Parathyroid adenoma (tissue), 2 donors: ENCODE measurements at regions not wholly inside any gene's neighbourhood (a gene's known extent, or its start where the extent isn't known, plus 50 kb on each side); places are given as distances from the start of the nearest gene placed in this dataset.

Source experiments
- H2AFZ ChIP-seq: fragments of 300-600 bp; sonication (generic); one replicate; pipeline ENCODE4 v1.7.0; 2017; ENCODE audit warnings: antibody characterized with exemption, mild to moderate bottlenecking
- H3K27ac ChIP-seq: fragments of 300-600 bp; sonication (generic); one replicate; pipeline ENCODE4 v1.7.0; 2017
- H3K27me3 ChIP-seq: fragments of 300-600 bp; sonication (generic); one replicate; pipeline ENCODE4 v1.7.0; 2017; ENCODE audit warnings: low read length; ENCODE audit not compliant: control insufficient read depth, insufficient read depth
- H3K36me3 ChIP-seq: fragments of 300-600 bp; sonication (generic); one replicate; pipeline ENCODE4 v1.7.0; 2017; ENCODE audit warnings: low read length; ENCODE audit not compliant: control insufficient read depth, insufficient read depth
- H3K4me1 ChIP-seq: fragments of 300-600 bp; sonication (generic); one replicate; pipeline ENCODE4 v1.7.0; 2017; ENCODE audit warnings: control low read depth
- H3K4me2 ChIP-seq: fragments of 300-600 bp; sonication (generic); one replicate; pipeline ENCODE4 v1.7.0; 2017; ENCODE audit warnings: low read length
- H3K4me3 ChIP-seq: fragments of 300-600 bp; sonication (generic); one replicate; pipeline ENCODE4 v1.7.0; 2017; ENCODE audit warnings: low read depth, low read length
- H3K79me2 ChIP-seq: fragments of 300-600 bp; sonication (generic); one replicate; pipeline ENCODE4 v1.7.0; 2017; ENCODE audit warnings: control low read depth
- H3K9ac ChIP-seq: fragments of 300-600 bp; sonication (generic); one replicate; pipeline ENCODE4 v1.7.0; 2017; ENCODE audit warnings: mild to moderate bottlenecking
- H3K9me3 ChIP-seq: fragments of 300-600 bp; sonication (generic); one replicate; pipeline ENCODE4 v1.7.0; 2017; ENCODE audit warnings: low read length; ENCODE audit not compliant: control insufficient read depth
- TF ChIP-seq, protein P1 (sequence below): fragments of 300-600 bp; sonication (generic); IDR thresholded peaks from one replicate; pipeline ENCODE4 v1.7.0; 2017; ENCODE audit warnings: antibody characterized with exemption, mild to moderate bottlenecking
- donor health status: primary hyperparathyroidism.

DNA sequence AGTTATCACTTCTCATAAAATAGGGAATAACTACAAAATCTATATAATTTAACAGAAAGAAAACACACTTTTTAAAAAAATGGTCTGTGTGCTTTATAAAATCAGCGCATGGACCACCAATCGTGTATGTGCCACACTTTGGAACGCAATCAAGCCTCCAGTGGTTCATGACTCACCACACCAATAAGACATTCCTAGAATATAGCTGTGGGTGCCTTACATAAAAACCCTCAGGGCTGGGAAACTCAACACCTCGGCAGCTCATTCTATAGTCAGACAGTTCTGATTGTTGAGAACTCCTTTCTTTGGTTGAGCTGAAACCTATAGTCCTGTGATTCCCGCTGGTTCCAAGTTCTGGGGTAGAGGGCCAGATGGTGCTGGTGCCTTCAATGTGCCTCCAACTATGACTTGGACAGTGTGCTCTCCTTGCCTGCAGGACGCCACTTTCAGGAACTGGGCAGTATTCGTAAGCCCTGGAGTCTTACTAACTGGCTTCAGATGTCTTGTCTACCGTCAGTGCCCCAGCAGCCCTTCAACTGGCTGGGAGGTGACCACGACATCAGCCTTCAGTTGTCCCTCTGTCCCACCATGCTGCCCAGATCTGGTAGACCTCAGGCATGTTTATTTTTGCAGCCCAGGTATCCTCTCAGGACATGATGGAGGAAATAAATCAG, 135.7 kb upstream of the GDF10 start:
- TF ChIP-seq, protein P1, sequence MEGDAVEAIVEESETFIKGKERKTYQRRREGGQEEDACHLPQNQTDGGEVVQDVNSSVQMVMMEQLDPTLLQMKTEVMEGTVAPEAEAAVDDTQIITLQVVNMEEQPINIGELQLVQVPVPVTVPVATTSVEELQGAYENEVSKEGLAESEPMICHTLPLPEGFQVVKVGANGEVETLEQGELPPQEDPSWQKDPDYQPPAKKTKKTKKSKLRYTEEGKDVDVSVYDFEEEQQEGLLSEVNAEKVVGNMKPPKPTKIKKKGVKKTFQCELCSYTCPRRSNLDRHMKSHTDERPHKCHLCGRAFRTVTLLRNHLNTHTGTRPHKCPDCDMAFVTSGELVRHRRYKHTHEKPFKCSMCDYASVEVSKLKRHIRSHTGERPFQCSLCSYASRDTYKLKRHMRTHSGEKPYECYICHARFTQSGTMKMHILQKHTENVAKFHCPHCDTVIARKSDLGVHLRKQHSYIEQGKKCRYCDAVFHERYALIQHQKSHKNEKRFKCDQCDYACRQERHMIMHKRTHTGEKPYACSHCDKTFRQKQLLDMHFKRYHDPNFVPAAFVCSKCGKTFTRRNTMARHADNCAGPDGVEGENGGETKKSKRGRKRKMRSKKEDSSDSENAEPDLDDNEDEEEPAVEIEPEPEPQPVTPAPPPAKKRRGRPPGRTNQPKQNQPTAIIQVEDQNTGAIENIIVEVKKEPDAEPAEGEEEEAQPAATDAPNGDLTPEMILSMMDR, result no peak
- H3K27ac ChIP-seq, result no peak overlapping the region
- no peaks in the 10 kb centered on the region for H3K4me1 ChIP-seq
- H3K4me3 ChIP-seq, result no peak overlapping the region
- H3K4me2 ChIP-seq, result no peak overlapping the region
- H3K27me3 ChIP-seq, result no peaks in the 10 kb centered on the region
- no peaks in the 10 kb centered on the region for H3K79me2 ChIP-seq
- no peaks in the 10 kb centered on the region for H3K9me3 ChIP-seq
- no peak overlapping the region for H2AFZ ChIP-seq
- no peak overlapping the region for H3K9ac ChIP-seq
- no peaks in the 10 kb centered on the region for H3K36me3 ChIP-seq

DNA sequence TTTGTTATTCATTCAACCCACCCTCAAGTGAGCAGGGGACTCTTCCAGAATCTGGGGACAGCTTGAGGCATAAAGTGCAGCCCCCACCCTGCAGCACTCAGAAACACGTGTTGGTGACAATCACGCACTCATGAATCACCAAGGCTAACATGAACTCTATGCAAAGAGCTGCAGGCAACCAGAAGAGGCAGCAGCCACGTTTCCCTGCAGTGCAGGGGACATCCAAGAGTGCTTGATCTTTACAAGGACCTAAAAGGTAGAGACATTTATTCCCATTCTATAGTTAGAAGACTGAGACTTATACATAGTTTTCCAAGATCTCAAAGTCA, 135.2 kb upstream of the GDF10 start:
- TF ChIP-seq, protein P1, result no peak
- Histone ChIP-seq H3K27ac (no peak overlapping the region), H3K36me3 (no peaks in the 10 kb centered on the region), H3K4me2 (no peak overlapping the region), H3K9ac (no peak overlapping the region), H3K4me1 (no peaks in the 10 kb centered on the region), H3K27me3 (no peaks in the 10 kb centered on the region), H3K79me2 (no peaks in the 10 kb centered on the region), H2AFZ (no peak overlapping the region), H3K4me3 (no peak overlapping the region), H3K9me3 (no peaks in the 10 kb centered on the region)

DNA sequence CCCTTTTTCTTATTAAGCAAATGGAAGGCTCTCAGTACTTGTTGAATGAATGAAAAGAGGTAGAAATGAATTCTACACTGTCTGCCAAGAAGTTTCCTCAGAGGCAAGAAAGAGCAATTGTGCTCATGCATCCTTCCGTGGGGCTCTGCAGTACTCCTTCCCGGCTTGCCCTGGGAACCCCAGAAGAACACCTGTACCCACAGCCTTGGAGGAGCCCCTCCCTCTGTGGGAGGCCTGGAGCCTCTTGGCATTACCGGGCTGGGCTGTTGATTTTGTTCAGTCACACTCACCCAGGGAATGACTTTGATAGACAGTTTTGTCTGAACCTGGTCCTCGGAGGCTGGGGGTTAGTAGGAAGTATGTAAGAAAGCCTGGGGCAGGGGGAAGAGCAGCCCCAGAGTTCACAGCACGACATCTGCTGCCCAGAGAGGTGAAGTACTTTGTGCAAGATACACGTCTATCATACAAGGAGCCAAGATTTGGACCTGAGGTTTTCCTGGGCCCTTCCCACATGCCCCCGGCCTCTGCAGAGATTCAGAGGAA, 134.8 kb upstream of the GDF10 start:
- TF ChIP-seq, protein P1, result no peak
- H3K36me3 ChIP-seq, result no peaks in the 10 kb centered on the region
- no peak overlapping the region for H2AFZ ChIP-seq
- H3K27ac ChIP-seq, result no peak overlapping the region
- no peaks in the 10 kb centered on the region for H3K27me3 ChIP-seq
- H3K4me2 ChIP-seq, result peak overlapping the region; percentile 38
- no peaks in the 10 kb centered on the region for H3K79me2 ChIP-seq
- H3K4me1 ChIP-seq, result no peaks in the 10 kb centered on the region
- no peak overlapping the region for H3K9ac ChIP-seq
- H3K9me3 ChIP-seq, result no peaks in the 10 kb centered on the region
- no peak overlapping the region for H3K4me3 ChIP-seq

DNA sequence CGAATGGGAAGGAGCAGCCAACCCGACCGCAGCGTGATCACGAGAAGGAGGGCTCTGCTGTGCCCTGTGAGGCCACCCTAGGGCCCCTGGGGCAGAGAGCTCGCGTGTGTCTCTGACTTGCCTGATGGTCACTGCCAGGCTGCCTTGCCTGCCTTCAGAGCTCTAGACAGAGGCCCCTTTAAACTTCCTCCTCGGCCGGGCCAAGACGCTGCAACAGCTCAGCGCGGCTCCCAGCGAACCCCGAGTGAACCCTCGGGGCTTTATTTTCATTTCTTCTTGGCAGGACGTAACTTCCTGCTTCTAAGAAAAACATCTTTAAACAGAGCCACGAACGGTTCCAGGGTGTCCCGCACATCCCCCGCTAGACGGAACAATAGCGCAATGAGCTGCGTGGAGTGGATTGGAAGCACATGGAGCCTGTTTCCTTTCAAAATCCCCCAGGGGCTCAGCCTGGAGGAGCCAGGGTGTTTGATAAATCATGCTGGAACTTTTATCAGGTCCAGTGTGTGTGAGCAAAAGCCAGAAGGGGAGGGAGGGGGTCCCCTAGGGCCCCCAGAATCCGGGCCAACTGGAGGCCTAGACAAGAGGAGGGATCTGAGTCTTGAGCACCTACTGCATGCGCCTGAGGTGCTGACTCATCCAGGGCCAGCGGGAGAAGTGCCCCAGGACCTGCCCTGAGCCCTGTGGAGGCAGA, 134.1 kb upstream of the GDF10 start:
- Histone ChIP-seq H3K9me3 (no peaks in the 10 kb centered on the region), H3K79me2 (no peaks in the 10 kb centered on the region), H3K4me1 (no peaks in the 10 kb centered on the region), H3K36me3 (no peaks in the 10 kb centered on the region), H3K4me3 (no peak overlapping the region), H3K27me3 (no peaks in the 10 kb centered on the region), H3K4me2 (peak overlapping the region; percentile 38), H2AFZ (no peak overlapping the region), H3K9ac (no peak overlapping the region), H3K27ac (no peak overlapping the region)
- TF ChIP-seq, protein P1, result no peak
